AG04450 (cell line): ENCODE measurements at regions not wholly inside any gene's neighbourhood (a gene's known extent, or its start where the extent isn't known, plus 50 kb on each side); places are given as distances from the start of the nearest gene placed in this dataset.

Source experiments
- CTCF ChIA-PET: fragments of 300-600, 350-600 bp; formaldehyde crosslinking; extraction: SDS; loops from one replicate; lab custom pipeline; 2022; ENCODE audit warnings: antibody characterized with exemption, inconsistent platforms; lab: Charles Lee
- POLR2A ChIA-PET: fragments of 350-600 bp; formaldehyde crosslinking; extraction: SDS; loops from one replicate; lab custom pipeline; 2021; ENCODE audit warnings: antibody characterized with exemption, inconsistent platforms; lab: Yijun Ruan, JAX
- DNase-seq: peaks from one replicate; pipeline ENCODE4 v3.0.0-alpha.2; 2011; ENCODE audit warnings: low read depth, low spot score
- H3K27ac ChIP-seq: one replicate; pipeline ENCODE4 v1.5.1; 2012; ENCODE audit warnings: low read depth, low read length, control low read depth
- H3K27me3 ChIP-seq: one replicate; pipeline ENCODE4 v1.6.0; 2012; ENCODE audit warnings: low read length; ENCODE audit not compliant: control insufficient read depth, insufficient read depth
- H3K4me3 ChIP-seq: 2 replicates; pipeline ENCODE4 v1.5.1; 2011; ENCODE audit warnings: mild to moderate bottlenecking, low read depth, low read length, control low read depth
- H3K9me3 ChIP-seq: 2 replicates; pipeline ENCODE4 v1.5.1; 2012; ENCODE audit warnings: low read length; ENCODE audit not compliant: control insufficient read depth, insufficient read depth
- TF ChIP-seq, protein P1 (sequence below): IDR thresholded peaks from 2 replicates; pipeline ENCODE4 v1.5.1; 2011; ENCODE audit warnings: low read depth, low read length, control low read depth, inconsistent platforms

- POLR2A ChIA-PET = no interaction called here
- Histone ChIP-seq H3K27ac (no peak overlapping the region), H3K9me3 (no peaks in the 10 kb centered on the region), H3K4me3 (no peak overlapping the region), H3K27me3 (no peaks in the 10 kb centered on the region)
- TF ChIP-seq, protein P1, sequence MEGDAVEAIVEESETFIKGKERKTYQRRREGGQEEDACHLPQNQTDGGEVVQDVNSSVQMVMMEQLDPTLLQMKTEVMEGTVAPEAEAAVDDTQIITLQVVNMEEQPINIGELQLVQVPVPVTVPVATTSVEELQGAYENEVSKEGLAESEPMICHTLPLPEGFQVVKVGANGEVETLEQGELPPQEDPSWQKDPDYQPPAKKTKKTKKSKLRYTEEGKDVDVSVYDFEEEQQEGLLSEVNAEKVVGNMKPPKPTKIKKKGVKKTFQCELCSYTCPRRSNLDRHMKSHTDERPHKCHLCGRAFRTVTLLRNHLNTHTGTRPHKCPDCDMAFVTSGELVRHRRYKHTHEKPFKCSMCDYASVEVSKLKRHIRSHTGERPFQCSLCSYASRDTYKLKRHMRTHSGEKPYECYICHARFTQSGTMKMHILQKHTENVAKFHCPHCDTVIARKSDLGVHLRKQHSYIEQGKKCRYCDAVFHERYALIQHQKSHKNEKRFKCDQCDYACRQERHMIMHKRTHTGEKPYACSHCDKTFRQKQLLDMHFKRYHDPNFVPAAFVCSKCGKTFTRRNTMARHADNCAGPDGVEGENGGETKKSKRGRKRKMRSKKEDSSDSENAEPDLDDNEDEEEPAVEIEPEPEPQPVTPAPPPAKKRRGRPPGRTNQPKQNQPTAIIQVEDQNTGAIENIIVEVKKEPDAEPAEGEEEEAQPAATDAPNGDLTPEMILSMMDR = no peak
- DNase-seq = no peak
- CTCF ChIA-PET = no interaction called here
Observed at GRCh38 chr2:187826023-187826422, 271.8 kb upstream of the TFPI start.

DNA sequence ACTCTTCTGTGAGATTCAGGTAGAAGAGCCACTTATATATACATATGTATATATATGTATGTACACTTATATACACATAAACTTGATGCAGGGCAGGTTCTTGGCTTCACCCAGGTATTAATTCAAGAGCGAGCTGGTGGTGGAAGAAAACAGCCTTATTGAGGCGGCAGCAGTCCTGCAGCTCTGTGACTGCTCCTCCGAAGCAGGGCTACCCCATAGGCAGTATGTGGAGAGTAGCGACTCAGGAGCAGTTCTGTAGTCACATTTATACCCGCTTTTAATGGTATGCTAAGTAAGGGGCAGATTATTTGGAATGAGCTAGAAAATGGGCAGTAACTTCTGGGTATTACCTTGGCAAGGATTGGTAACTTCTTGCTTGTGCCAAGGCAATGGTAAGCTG lies 280.6 kb upstream of the TFPI start:
- ChIA-PET POLR2A (no interaction called here), CTCF (no interaction called here)
- Histone ChIP-seq H3K4me3 (no peak overlapping the region), H3K27ac (no peak overlapping the region), H3K27me3 (no peaks in the 10 kb centered on the region), H3K9me3 (no peaks in the 10 kb centered on the region)
- DNase-seq = no peak
- TF ChIP-seq, protein P1 = no peak

DNA sequence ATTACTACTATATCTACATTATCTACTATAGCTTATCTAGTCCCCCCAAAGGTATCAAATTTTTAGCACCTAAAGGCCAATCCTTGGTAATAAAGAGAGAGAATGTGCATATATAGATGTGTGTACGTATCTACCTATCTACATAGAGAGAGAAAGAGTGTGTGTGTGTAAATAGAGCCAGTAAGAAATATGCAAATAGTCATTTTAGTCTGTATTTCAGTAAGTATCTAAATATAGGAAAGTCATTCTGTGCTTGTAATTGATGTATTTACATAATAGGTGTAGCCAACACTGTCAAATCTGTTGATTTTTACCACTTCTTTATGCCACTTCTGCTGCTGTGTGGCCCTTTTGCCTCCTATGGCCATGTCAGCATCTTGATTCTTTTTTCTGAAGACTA lies 284.5 kb upstream of the TFPI start:
- ChIA-PET CTCF (interaction anchor here (1.3 to 2.4 kb wide), 4 partner anchors 180 to 339 kb away, joined by 3 to 15 read pairs (median 6); no protein-coding TSS in a partner anchor), POLR2A (no interaction called here)
- Histone ChIP-seq H3K9me3 (no peaks in the 10 kb centered on the region), H3K27ac (no peak overlapping the region), H3K4me3 (no peak overlapping the region), H3K27me3 (no peaks in the 10 kb centered on the region)
- TF ChIP-seq, protein P1 = no peak
- DNase-seq = no peak

DNA sequence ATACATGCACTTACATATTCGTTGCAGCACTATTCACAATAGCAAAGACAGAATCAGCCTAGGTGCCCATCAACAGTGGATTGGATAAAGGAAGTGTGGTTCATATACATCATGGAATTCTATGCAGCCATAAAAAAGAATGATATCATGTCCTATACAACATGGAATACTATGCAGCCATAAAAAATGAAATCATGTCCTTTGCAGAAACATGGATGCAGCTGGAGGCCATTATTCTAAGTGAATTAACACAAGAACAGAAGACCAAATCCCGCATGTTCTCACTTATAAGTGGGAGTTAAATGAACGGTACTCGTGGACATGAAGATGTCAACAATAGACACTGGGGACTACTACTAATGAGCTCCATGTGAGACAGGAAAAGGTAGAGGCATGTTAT lies 288.1 kb upstream of the TFPI start:
- Histone ChIP-seq H3K9me3 (no peaks in the 10 kb centered on the region), H3K4me3 (no peak overlapping the region), H3K27ac (no peak overlapping the region), H3K27me3 (no peaks in the 10 kb centered on the region)
- TF ChIP-seq, protein P1 = no peak
- ChIA-PET CTCF (interaction anchor here (0.9 to 6.5 kb wide), 12 partner anchors 9 to 670 kb away, joined by 3 to 150 read pairs (median 5); no protein-coding TSS in a partner anchor), POLR2A (no interaction called here)
- DNase-seq = no peak

DNA sequence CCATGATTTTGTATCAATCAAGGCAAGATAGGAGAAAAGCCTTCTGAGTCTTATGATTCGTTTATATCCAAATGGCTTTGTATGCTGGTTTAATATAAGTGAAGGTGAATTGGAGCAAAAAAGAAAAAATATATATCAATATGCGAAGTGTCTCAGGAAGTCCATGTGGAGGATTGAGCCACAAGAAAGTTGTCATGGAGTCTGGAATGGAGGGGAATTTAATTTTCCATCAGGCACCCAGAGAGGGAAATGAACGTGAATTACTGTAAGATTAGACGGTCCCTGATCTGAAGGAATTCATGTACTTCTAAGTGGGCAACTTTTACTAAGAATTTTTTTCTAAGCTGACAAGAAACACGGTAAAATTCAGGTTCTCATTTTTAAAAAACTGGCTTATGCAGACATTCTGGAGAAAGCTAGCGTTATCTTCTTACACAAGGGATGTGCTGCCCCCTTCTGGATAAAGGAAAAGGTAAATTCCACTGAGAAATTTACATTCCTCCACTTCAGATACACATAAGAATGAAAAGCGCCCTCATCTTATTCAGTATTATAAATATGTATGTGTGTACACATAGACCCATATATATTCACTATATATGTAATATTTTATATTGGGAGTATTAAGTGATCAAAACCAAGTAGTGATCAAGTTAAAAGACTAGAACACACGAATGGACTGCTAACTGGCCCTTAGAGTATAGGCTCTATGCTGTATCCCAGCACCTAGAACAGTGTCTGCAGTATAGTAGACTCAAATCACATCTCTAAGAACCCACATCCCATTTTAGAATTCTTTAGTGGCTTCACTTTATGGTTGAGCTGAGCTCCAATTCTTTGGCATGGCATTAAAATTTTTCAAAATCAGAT lies 289.0 kb upstream of the TFPI start:
- ChIA-PET CTCF (interaction anchor here (0.6 to 6.5 kb wide), 26 partner anchors 8 to 669 kb away, joined by 3 to 150 read pairs (median 4); no protein-coding TSS in a partner anchor), POLR2A (no interaction called here)
- Histone ChIP-seq H3K9me3 (no peaks in the 10 kb centered on the region), H3K27ac (no peak overlapping the region), H3K27me3 (no peaks in the 10 kb centered on the region), H3K4me3 (no peak overlapping the region)
- peak; percentile 55 for DNase-seq
- TF ChIP-seq, protein P1 = peak; percentile 63
